Type B pancreatic cell (in vitro differentiated cells): ENCODE measurements at regions not wholly inside any gene's neighbourhood (a gene's known extent, or its start where the extent isn't known, plus 50 kb on each side); places are given as distances from the start of the nearest gene placed in this dataset.

Source experiments
- DNase-seq: peaks from one replicate; pipeline ENCODE4 v3.0.0; 2021; ENCODE audit warnings: mixed read lengths; ENCODE audit not compliant: unreplicated experiment; ENCODE audit errors: extremely low spot score
- H3K27ac Mint-ChIP-seq: 2 replicates; pipeline ENCODE4 v1.8.0; 2021; ENCODE audit warnings: mild to moderate bottlenecking, mixed read lengths
- H3K27me3 Mint-ChIP-seq: 2 replicates; pipeline ENCODE4 v1.8.0; 2021; ENCODE audit warnings: mixed read lengths
- H3K36me3 Mint-ChIP-seq: 2 replicates; pipeline ENCODE4 v1.8.0; 2021; ENCODE audit warnings: mixed read lengths
- H3K4me1 Mint-ChIP-seq: one replicate; pipeline ENCODE4 v1.8.0; 2021; ENCODE audit warnings: mixed read lengths; ENCODE audit not compliant: unreplicated experiment
- H3K4me3 Mint-ChIP-seq: 2 replicates; pipeline ENCODE4 v1.8.0; 2021; ENCODE audit warnings: mild to moderate bottlenecking, mixed read lengths
- H3K9me3 Mint-ChIP-seq: 2 replicates; pipeline ENCODE4 v1.8.0; 2021; ENCODE audit warnings: mixed read lengths
- CTCF ChIP-seq: fragments of 200-600 bp; sonication (generic); conservative IDR thresholded peaks from 2 replicates; pipeline ENCODE4 v1.5.0; 2021; ENCODE audit warnings: antibody characterized with exemption, mild to moderate bottlenecking

- H3K27ac Mint-ChIP-seq: no peak overlapping the region
- H3K4me3 Mint-ChIP-seq: no peak overlapping the region
- TF ChIP-seq CTCF: no peak
- no peaks in the 10 kb centered on the region for H3K4me1 Mint-ChIP-seq
- H3K36me3 Mint-ChIP-seq: no peaks in the 10 kb centered on the region
- H3K9me3 Mint-ChIP-seq: no peaks in the 10 kb centered on the region
- H3K27me3 Mint-ChIP-seq: no peaks in the 10 kb centered on the region
- DNase-seq: no peak
These were observed 318.5 kb downstream of the ALG10 start for GRCh38 chr12:34340534-34341361.

GRCh38 chr12:34341362-34341733 is 319.1 kb downstream of the ALG10 start:
- H3K9me3 Mint-ChIP-seq: no peaks in the 10 kb centered on the region
- H3K27ac Mint-ChIP-seq: no peak overlapping the region
- no peak for TF ChIP-seq CTCF
- H3K36me3 Mint-ChIP-seq: no peaks in the 10 kb centered on the region
- H3K4me1 Mint-ChIP-seq: no peaks in the 10 kb centered on the region
- no peaks in the 10 kb centered on the region for H3K27me3 Mint-ChIP-seq
- no peak for DNase-seq
- H3K4me3 Mint-ChIP-seq: no peak overlapping the region

GRCh38 chr12:34342048-34342447 is 319.8 kb downstream of the ALG10 start:
- no peak for TF ChIP-seq CTCF
- DNase-seq: no peak
- H3K9me3 Mint-ChIP-seq: no peaks in the 10 kb centered on the region
- no peaks in the 10 kb centered on the region for H3K36me3 Mint-ChIP-seq
- H3K27ac Mint-ChIP-seq: no peak overlapping the region
- H3K4me3 Mint-ChIP-seq: no peak overlapping the region
- H3K27me3 Mint-ChIP-seq: no peaks in the 10 kb centered on the region
- no peaks in the 10 kb centered on the region for H3K4me1 Mint-ChIP-seq

- Mint-ChIP-seq H3K4me1 (no peaks in the 10 kb centered on the region), H3K36me3 (no peaks in the 10 kb centered on the region), H3K9me3 (no peaks in the 10 kb centered on the region), H3K27ac (no peak overlapping the region), H3K27me3 (no peaks in the 10 kb centered on the region), H3K4me3 (no peak overlapping the region)
- TF ChIP-seq CTCF: no peak
- no peak for DNase-seq
These were observed 321.0 kb downstream of the ALG10 start for GRCh38 chr12:34343345-34343744.

- Mint-ChIP-seq H3K4me3 (no peak overlapping the region), H3K4me1 (no peaks in the 10 kb centered on the region), H3K36me3 (no peaks in the 10 kb centered on the region), H3K27me3 (no peaks in the 10 kb centered on the region), H3K27ac (no peak overlapping the region), H3K9me3 (no peaks in the 10 kb centered on the region)
- DNase-seq: no peak
- TF ChIP-seq CTCF: no peak
These were observed 321.5 kb downstream of the ALG10 start for GRCh38 chr12:34343766-34344165.
